Hepatocyte (in vitro differentiated cells): ENCODE measurements at regions not wholly inside any gene's neighbourhood (a gene's known extent, or its start where the extent isn't known, plus 50 kb on each side); places are given as distances from the start of the nearest gene placed in this dataset.
"Not testable (repeated sequence)": the region's sequence is repeated elsewhere in the genome, so short reads cannot be mapped to it uniquely, and the experiment has no call there.

Experiments used
- DNase-seq: peaks from one replicate; pipeline ENCODE4 v3.0.0-alpha.2; 2016; ENCODE audit warnings: low spot score
- H2AFZ ChIP-seq: fragments of 200-600 bp; sonication (generic); 2 replicates; pipeline ENCODE4 v1.6.0; 2016; ENCODE audit warnings: antibody characterized with exemption, mild to moderate bottlenecking
- H3K27ac ChIP-seq: fragments of 200-600 bp; sonication (generic); 2 replicates; pipeline ENCODE4 v1.5.1; 2016; ENCODE audit warnings: mild to moderate bottlenecking
- H3K27me3 ChIP-seq: fragments of 200-600 bp; sonication (generic); 2 replicates; pipeline ENCODE4 v1.6.1; 2016
- H3K36me3 ChIP-seq: fragments of 200-600 bp; sonication (generic); replicated peaks from 2 replicates; pipeline ENCODE4 v1.5.1; 2016; ENCODE audit warnings: low read depth; ENCODE audit not compliant: insufficient read depth
- H3K4me1 ChIP-seq: fragments of 200-600 bp; sonication (generic); 2 replicates; pipeline ENCODE4 v1.5.1; 2016; ENCODE audit warnings: mild to moderate bottlenecking, moderate library complexity; ENCODE audit not compliant: insufficient read depth
- H3K4me2 ChIP-seq: fragments of 200-600 bp; sonication (generic); 2 replicates; pipeline ENCODE4 v1.6.0; 2016
- H3K4me3 ChIP-seq: fragments of 200-600 bp; sonication (generic); 2 replicates; pipeline ENCODE4 v1.5.1; 2016; ENCODE audit warnings: mild to moderate bottlenecking
- H3K79me2 ChIP-seq: fragments of 200-600 bp; sonication (generic); 2 replicates; pipeline ENCODE4 v1.6.0; 2017; ENCODE audit warnings: mild to moderate bottlenecking
- H3K9me2 ChIP-seq: fragments of 200-600 bp; sonication (generic); replicated peaks from 2 replicates; pipeline ENCODE4 v1.6.0; 2017; ENCODE audit warnings: mild to moderate bottlenecking; ENCODE audit not compliant: insufficient read depth
- H3K9me3 ChIP-seq: fragments of 200-600 bp; sonication (generic); 2 replicates; pipeline ENCODE4 v1.5.1; 2016; ENCODE audit warnings: low read depth, mild to moderate bottlenecking
- H4K20me1 ChIP-seq: fragments of 200-600 bp; sonication (generic); 2 replicates; pipeline ENCODE4 v1.6.0; 2016; ENCODE audit warnings: mild to moderate bottlenecking; ENCODE audit not compliant: insufficient read depth, poor library complexity, severe bottlenecking
- CTCF ChIP-seq: fragments of 200-600 bp; sonication (generic); IDR thresholded peaks from 2 replicates; pipeline ENCODE4 v1.5.1; 2016; ENCODE audit warnings: antibody characterized with exemption, mild to moderate bottlenecking; ENCODE audit not compliant: poor library complexity
- EZH2 ChIP-seq: fragments of 200-600 bp; sonication (generic); IDR thresholded peaks from 2 replicates; pipeline ENCODE4 v1.6.1; 2016; ENCODE audit warnings: antibody characterized with exemption, mild to moderate bottlenecking, borderline replicate concordance
- EZH2phosphoT487 ChIP-seq: fragments of 200-600 bp; sonication (generic); IDR thresholded peaks from one replicate; pipeline ENCODE4 v1.6.1; 2018; ENCODE audit warnings: antibody characterized with exemption, mild to moderate bottlenecking, low read depth, moderate library complexity; ENCODE audit not compliant: unreplicated experiment, severe bottlenecking
- WGBS: methylation state at CpG from one replicate; pipeline ENCODE4 v1.1.6; 2016; ENCODE audit warnings: low lambda C conversion rate; ENCODE audit errors: missing lambda C conversion rate; 5-methylcytosine and 5-hydroxymethylcytosine counted together

- H3K4me2 ChIP-seq, H3K4me3 ChIP-seq, H3K36me3 ChIP-seq, H3K9me3 ChIP-seq, DNase-seq, H3K27me3 ChIP-seq, H3K27ac ChIP-seq, H3K79me2 ChIP-seq, H4K20me1 ChIP-seq, H3K4me1 ChIP-seq, H3K9me2 ChIP-seq, H2AFZ ChIP-seq: not testable (repeated sequence)
- WGBS: 84% methylated on average over 8 of the region's 8 CpGs
These were observed 62.8 kb downstream of the RPS24 start for GRCh38 chr10:78096486-78096885.

- H3K4me2 ChIP-seq, H3K9me2 ChIP-seq, DNase-seq, H3K27ac ChIP-seq, H3K79me2 ChIP-seq, H3K36me3 ChIP-seq, H4K20me1 ChIP-seq, H3K27me3 ChIP-seq, H3K9me3 ChIP-seq, H2AFZ ChIP-seq, H3K4me3 ChIP-seq, H3K4me1 ChIP-seq: not testable (repeated sequence)
- 94% methylated on average over 2 of the region's 2 CpGs for WGBS
These were observed 68.9 kb downstream of the RPS24 start for GRCh38 chr10:78102593-78102992.

GRCh38 chr10:78109210-78109609 is 75.5 kb downstream of the RPS24 start:
- 36% methylated on average over 2 of the region's 2 CpGs for WGBS
- Histone ChIP-seq H3K27ac (no peak overlapping the region), H3K4me1 (no peaks in the 10 kb centered on the region), H3K4me3 (no peak overlapping the region), H2AFZ (no peak overlapping the region), H3K36me3 (no peaks in the 10 kb centered on the region), H3K9me2 (no peaks in the 10 kb centered on the region), H3K4me2 (no peak overlapping the region), H3K79me2 (no peaks in the 10 kb centered on the region), H4K20me1 (no peaks in the 10 kb centered on the region), H3K9me3 (no peaks in the 10 kb centered on the region), H3K27me3 (no peaks in the 10 kb centered on the region)
- no peak for DNase-seq
- TF ChIP-seq EZH2phosphoT487 (no peak), EZH2 (no peak), CTCF (no peak)

GRCh38 chr10:78115135-78115853 is 81.6 kb downstream of the RPS24 start:
- Histone ChIP-seq H3K36me3 (no peaks in the 10 kb centered on the region), H3K4me3 (no peak overlapping the region), H3K27me3 (peaks cover 4% of the 10 kb centered on the region), H3K4me1 (no peaks in the 10 kb centered on the region), H3K9me3 (no peaks in the 10 kb centered on the region), H2AFZ (no peak overlapping the region), H4K20me1 (no peaks in the 10 kb centered on the region), H3K9me2 (no peaks in the 10 kb centered on the region), H3K4me2 (no peak overlapping the region), H3K27ac (no peak overlapping the region), H3K79me2 (no peaks in the 10 kb centered on the region)
- 80% methylated on average over 7 of the region's 7 CpGs for WGBS
- TF ChIP-seq CTCF (no peak), EZH2 (no peak), EZH2phosphoT487 (no peak)
- no peak for DNase-seq
